GM21723 (cell line): ENCODE measurements at regions not wholly inside any gene's neighbourhood (a gene's known extent, or its start where the extent isn't known, plus 50 kb on each side); places are given as distances from the start of the nearest gene placed in this dataset.

Experiments
- ATAC-seq: cut with Tn5 transposase; IDR thresholded peaks from one replicate; pipeline ENCODE4 v1.9.1; 2021; ENCODE audit warnings: mild to moderate bottlenecking, moderate library complexity; ENCODE audit not compliant: unreplicated experiment

DNA sequence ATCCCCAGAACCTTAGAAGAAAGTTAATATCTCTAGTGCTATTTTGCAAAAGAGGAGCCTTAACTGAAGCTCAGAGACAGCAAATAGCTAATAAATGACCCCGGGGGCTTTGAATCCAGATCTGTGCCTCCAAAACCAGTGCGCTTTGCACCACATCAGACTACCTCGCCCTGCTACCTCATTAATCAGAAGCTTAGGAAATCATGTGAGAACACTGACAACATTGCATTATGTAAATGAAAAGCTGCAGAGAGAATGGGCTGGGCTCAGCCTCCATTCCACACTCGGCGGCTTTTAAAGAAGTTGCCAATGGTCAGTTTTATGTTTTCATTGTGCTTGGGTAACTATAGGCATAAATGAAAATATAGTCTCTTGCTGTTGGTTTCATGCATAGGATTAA, 54.0 kb upstream of the STMND1 start:
- no peak for ATAC-seq

GRCh38 chr6:17045581-17046322, 56.1 kb upstream of the STMND1 start:
- ATAC-seq, result no peak

DNA sequence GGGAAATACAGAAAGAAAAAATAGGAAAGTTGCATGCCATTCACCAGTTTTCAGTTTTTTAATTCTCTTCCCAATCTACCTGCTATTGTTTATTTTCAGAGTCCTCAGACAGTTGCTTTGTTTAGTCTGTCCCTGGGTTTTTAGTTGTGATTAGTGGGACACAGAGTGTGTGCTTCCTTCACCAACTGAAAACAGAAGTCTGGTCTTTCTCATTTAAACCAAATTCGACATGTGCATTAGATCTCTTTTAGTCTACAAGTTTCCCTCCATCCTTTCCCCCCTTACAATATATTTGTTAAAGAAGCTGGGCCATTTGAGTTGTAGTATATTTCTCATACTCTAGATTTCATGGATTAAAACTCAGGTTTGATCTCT, 58.7 kb upstream of the STMND1 start:
- no peak for ATAC-seq

DNA sequence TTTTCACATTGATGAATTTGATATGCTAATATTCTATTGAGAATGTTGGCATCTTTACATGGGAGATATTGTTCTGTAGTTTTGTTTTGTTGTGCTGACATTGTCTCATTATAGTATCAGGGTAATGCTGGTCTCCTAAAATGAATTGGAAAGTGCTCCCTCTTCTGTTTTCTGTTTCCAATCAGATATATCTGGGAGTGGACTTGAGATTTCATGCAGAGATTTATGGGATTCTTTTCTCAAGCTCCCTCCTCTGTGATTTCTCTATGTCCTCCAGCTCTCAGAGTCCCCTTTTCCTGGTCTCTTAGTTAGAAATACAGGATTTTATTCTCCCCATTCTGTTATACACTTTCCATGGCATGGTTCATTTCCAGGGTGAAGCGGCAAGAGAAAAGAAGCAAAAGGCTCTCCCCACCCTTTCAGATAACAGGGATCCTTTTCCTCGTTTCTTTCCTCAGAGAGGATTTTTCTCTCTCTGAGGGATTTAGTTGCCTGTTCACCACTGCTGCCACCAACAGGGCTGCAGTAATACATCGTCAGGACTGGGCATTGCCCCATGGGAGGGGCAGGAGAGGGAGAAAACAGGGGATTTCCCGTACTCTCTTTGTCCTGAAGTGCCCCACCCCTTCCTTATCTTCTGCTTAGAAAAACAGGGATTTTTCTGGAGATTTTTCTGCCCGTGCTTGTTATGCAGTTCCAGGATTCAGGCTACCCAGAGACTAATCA, 59.3 kb upstream of the STMND1 start:
- ATAC-seq, result no peak

- ATAC-seq, result no peak
Observed at GRCh38 chr6:17039266-17039665, 62.6 kb upstream of the STMND1 start.

- no peak for ATAC-seq
Observed at GRCh38 chr6:17038316-17038715, 63.5 kb upstream of the STMND1 start.

GRCh38 chr6:17036065-17036393, 65.8 kb upstream of the STMND1 start:
- ATAC-seq, result no peak

GRCh38 chr6:17035257-17036064, 66.4 kb upstream of the STMND1 start:
- ATAC-seq, result no peak

GRCh38 chr6:17033746-17034145, 68.1 kb upstream of the STMND1 start:
- ATAC-seq, result no peak

DNA sequence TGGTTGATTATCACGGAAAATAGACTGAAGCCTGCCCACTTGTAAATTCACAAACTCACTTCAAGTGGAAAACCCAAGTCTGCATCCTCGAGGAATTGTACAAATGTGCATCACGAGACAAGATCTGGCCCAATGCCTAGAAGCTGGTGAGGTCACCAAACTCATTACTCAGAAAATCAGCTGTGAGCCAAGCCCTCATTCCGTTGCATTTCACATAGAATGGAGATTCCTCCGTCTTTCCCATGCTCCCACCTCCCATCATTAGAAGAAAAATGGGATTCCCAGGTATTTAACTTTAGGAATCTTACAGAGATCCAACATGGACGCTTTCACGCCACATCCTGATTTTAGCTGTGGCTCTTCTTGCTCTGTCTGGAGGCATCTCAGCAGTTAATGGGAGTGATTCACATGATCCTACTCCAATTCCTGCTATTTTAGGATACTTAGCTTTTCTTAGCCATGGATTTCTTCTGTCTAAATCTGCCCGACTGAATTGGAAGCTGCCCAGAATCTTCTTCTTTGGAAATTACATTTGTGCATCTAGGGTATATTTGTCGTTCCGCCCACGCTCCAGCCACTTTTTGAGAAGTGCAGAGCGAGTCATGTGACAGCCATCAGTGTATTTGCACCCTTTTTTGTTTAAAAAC, 68.7 kb upstream of the STMND1 start:
- no peak for ATAC-seq

GRCh38 chr6:17032590-17032987, 69.3 kb upstream of the STMND1 start:
- no peak for ATAC-seq

GRCh38 chr6:17031961-17032360, 69.9 kb upstream of the STMND1 start:
- ATAC-seq, result no peak

DNA sequence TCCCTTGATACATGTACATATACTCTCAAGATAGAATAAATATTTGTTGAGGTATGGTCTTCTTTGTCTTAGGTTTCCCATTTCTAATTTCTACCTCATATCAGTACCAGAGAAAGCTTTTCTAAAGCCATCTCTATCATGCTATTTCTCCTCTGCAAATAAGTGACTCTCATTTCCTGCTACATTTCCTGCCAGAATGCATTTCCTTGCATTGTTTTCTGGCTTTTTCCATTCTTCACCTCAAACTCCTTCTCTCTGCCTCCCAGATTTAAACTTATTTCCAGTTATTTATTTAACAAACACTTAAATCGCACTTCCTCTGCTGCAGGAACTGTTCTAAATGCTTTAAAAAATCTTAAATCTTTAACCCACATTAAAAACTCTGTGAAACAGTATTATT, 74.4 kb upstream of the STMND1 start:
- no peak for ATAC-seq

GRCh38 chr6:17022604-17023003, 79.2 kb upstream of the STMND1 start:
- ATAC-seq, result peak; percentile 69

GRCh38 chr6:17021539-17021889, 80.3 kb upstream of the STMND1 start:
- ATAC-seq, result no peak

DNA sequence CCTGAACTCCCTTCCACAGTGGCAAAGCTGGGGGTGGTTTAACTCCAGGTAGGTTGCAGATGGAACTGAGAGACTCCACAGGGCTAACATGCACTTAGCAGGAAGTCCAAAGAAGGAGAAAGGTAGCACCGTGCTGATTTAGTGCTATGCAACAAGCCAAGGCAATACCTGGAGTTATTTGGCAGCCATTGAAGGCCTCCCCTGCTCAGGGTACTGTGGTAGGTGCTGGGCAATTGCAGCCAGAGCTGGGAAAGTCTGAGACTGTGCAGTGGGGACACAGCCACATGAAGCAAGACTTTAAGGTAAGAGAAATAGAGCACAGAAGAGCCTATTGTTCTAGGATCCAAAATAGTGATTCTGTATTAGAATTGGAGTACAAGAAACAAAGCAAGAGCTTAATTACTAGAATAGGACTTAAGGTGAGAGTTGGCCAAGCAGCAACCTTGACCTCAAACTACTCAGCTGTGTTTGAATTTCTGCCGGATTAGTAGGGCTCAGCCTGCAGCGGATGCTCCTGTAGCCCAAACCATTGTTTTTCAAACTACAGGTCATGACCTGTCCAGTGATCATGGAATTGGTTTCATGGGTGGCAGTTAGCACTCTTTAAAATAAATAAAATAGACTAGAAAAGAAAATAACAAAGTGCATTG, 80.8 kb upstream of the STMND1 start:
- ATAC-seq, result no peak

DNA sequence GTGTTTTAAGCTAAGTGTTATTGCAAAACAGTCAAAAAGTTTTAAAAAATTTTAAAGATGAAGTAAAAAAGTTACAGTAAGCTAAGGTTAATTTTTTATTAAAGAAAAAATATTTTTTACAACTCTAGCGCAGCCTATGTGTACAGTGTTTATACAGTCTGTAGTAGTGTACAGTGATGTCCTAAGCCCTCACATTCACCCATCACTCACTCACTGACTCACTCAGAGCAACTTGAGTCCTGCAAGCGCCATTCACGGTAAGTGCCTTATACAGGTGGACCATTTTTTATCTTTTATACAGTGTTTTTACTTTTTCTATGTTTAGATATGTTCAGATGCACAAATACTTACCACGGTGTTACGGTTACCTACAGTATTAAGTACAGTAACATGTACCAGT, 83.4 kb upstream of the STMND1 start:
- no peak for ATAC-seq

DNA sequence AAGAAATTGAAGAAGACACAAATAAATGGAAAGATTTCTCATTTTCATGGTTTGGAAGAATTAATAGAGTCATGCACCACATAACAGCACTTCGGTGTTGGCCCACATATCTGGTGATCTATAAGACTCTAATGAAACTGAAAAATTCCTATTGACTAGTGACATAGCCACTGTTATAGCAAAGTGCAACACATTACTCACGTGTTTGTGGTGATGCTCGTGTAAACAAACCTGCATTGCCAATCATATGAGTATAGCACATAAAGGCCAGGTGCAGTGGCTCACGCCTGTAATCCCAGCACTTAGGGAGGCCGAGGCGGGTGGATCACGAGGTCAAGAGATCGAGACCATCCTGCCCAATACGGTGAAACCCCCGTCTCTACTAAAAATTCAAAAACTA, 84.4 kb upstream of the STMND1 start:
- ATAC-seq, result no peak

DNA sequence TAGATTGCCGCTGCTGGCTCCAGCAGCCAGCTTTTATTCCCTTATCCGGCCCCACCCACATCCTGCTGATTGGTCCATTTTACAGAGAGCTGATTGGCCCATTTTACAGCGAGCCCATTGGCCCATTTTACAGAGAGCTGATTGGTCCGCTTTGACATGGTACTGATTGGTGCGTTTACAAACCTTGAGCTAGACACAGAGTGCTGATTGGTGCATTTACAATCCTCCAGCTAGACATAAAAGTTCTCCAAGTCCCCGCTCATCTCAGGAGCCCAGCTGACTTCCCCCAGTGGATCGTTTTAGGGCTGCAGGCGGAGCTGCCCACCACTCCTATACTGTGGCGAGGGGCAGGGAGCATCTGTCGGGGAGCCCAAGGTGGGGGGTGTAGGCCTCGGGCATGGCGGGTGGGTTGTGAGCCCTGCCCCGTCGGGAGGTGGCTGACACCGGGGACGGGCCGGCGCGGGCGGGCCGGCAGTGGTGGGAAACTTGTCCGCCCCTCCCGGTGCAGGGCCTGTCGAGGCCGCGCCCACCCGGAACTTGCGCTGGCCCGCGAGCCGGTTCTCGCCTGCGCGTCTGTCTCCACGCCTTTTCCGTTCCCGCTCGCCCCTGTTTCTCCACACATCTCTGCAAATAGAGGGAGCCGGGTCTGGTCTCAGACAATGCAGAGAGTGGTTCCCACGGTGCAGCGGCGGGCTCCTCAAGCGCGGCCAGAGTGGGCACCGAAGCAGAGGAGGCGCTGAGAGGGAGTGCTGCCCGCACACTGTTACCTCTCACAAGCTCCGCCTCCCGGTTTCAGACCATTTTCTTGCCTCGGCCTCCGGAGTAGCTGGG, 86.1 kb upstream of the STMND1 start:
- no peak for ATAC-seq

DNA sequence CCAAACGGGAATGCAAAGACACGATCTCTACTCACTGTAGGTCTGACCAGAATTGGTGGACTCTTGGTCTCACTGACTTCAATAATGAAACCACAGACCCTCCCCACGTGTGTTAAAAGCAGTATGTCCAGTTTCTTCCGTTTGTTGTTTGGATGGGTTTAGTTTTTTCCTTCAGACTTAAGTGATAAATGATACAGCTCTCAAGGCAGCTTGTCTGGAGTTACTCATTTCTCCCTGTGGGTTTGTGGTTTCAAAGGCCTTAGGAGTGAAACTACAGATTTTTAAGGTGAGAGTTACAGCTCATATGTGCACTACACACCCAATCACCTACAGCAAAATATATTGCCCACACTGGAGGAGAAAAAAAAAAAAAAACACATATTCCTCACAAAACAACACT, 86.7 kb upstream of the STMND1 start:
- ATAC-seq, result no peak
